Anterior cingulate cortex (tissue), 58 donors: ENCODE measurements at regions not wholly inside any gene's neighbourhood (a gene's known extent, or its start where the extent isn't known, plus 50 kb on each side); places are given as distances from the start of the nearest gene placed in this dataset.
"Not testable (repeated sequence)": the region's sequence is repeated elsewhere in the genome, so short reads cannot be mapped to it uniquely, and the experiment has no call there.

ENCODE experiments used
- DNase-seq, 58 donors: peaks; one replicate each; lab custom pipeline; 2025; lab: John Stamatoyannopoulos, UW

- no peak for DNase-seq
These were observed 50.3 kb upstream of the OSBPL11 start for GRCh38 chr3:125645616-125646015.

GRCh38 chr3:125646581-125646980 lies 51.3 kb upstream of the OSBPL11 start:
- no peak for DNase-seq

- DNase-seq = no peak
These were observed 52.2 kb upstream of the OSBPL11 start for GRCh38 chr3:125647318-125648014.

GRCh38 chr3:125651244-125651643 lies 55.9 kb upstream of the OSBPL11 start:
- no peak for DNase-seq

- no peak for DNase-seq
These were observed 57.1 kb upstream of the OSBPL11 start for GRCh38 chr3:125652349-125652748.

GRCh38 chr3:125654526-125654925 lies 59.2 kb upstream of the OSBPL11 start:
- peak in 2 of 58 donors; percentile 4 to 11 for DNase-seq

GRCh38 chr3:125662675-125663074 lies 67.4 kb upstream of the OSBPL11 start:
- DNase-seq = no peak

GRCh38 chr3:125670352-125670751 lies 75.1 kb upstream of the OSBPL11 start:
- DNase-seq = no peak

- DNase-seq = no peak
These were observed 75.6 kb upstream of the OSBPL11 start for GRCh38 chr3:125670945-125671344.

- DNase-seq = no peak
These were observed 76.4 kb upstream of the OSBPL11 start for GRCh38 chr3:125671461-125672243.

- DNase-seq = no peak
These were observed 80.5 kb upstream of the OSBPL11 start for GRCh38 chr3:125675791-125676190.

GRCh38 chr3:125679258-125679657 lies 84.0 kb upstream of the OSBPL11 start:
- DNase-seq = no peak

- DNase-seq = no peak
These were observed 85.8 kb upstream of the OSBPL11 start for GRCh38 chr3:125681146-125681545.

- not testable (repeated sequence) for DNase-seq
These were observed 86.6 kb upstream of the OSBPL11 start for GRCh38 chr3:125681906-125682305.

- DNase-seq = not testable (repeated sequence)
These were observed 87.3 kb upstream of the OSBPL11 start for GRCh38 chr3:125682610-125683009.

- DNase-seq = peak in 31 of 58 donors; percentile 5 to 63 (median 23)
These were observed 88.0 kb upstream of the OSBPL11 start for GRCh38 chr3:125683067-125683829.

- no peak for DNase-seq
These were observed 88.9 kb upstream of the OSBPL11 start for GRCh38 chr3:125684199-125684598.

GRCh38 chr3:125685741-125686140 lies 90.4 kb upstream of the OSBPL11 start:
- DNase-seq = not testable (repeated sequence)

- DNase-seq = no peak
These were observed 97.1 kb upstream of the OSBPL11 start for GRCh38 chr3:125692361-125692760.

GRCh38 chr3:125693887-125694286 lies 98.6 kb upstream of the OSBPL11 start:
- DNase-seq = no peak

- DNase-seq = peak in 23 of 58 donors; percentile 2 to 87 (median 21)
These were observed 99.5 kb upstream of the OSBPL11 start for GRCh38 chr3:125694761-125695294.
